K562 (cell line): ENCODE measurements at regions not wholly inside any gene's neighbourhood (a gene's known extent, or its start where the extent isn't known, plus 50 kb on each side); places are given as distances from the start of the nearest gene placed in this dataset.

Experiments
- ATAC-seq: fragments of 200-7000 bp; cut with Tn5 transposase; 3 replicates; pipeline ENCODE4 v1.9.1; 2020; ENCODE audit warnings: moderate library complexity
- BruUV-seq: library from RNA; stranded (reverse); fragments of 400-500 nt; replicated peaks from 2 replicates; lab custom pipeline; 2021; lab: Mats Ljungman, UMichigan
- CTCF ChIA-PET: fragments of 300-600 bp; formaldehyde crosslinking; extraction: SDS; loops from one replicate; lab custom pipeline; 2021; ENCODE audit warnings: low intra/inter-chr PET ratio; lab: Yijun Ruan, JAX
- POLR2A ChIA-PET: fragments of 300-600, 350-650 bp; sonication (Branson Sonifier 250); formaldehyde crosslinking; extraction: SDS; loops from one replicate; lab custom pipeline; 2021; ENCODE audit warnings: antibody characterized with exemption, inconsistent platforms; lab: Yijun Ruan, JAX
- DNase-seq, 4 experiments: peaks; one replicate each; pipeline versions ENCODE4 v3.0.0 to v3.0.0-alpha.2; 2011 to 2018; ENCODE audit warnings: low spot score in 3 of 4, mixed read lengths in 3 of 4; ENCODE audit errors: extremely low read depth in 1 of 4
- FAIRE-seq: peaks from 2 replicates; lab custom pipeline; 2011; peaks lifted over from hg19 to GRCh38; lab: Jason Lieb, UNC
- H2AFZ ChIP-seq: 2 replicates; pipeline ENCODE4 v1.6.0; 2011; ENCODE audit warnings: low read depth, low read length, control low read depth, inconsistent platforms
- H3K27ac ChIP-seq: fragments of 200-600 bp; 3 replicates; pipeline ENCODE4 v1.8.0; 2011; ENCODE audit warnings: low read depth, mild to moderate bottlenecking, control low read depth, inconsistent platforms, low read length, moderate library complexity, mixed read lengths; ENCODE audit errors: extremely low read depth
- H3K27me3 ChIP-seq, 2 experiments: fragments of 300-600 bp in 1 of 2; 2 replicates in 1 of 2; 3 replicates in 1 of 2; pipeline versions ENCODE4 v1.6.0 to v1.8.0; 2011; ENCODE audit warnings: inconsistent platforms in 2 of 2, low read length in 2 of 2, mild to moderate bottlenecking in 1 of 2, mixed read lengths in 1 of 2, moderate library complexity in 1 of 2; ENCODE audit not compliant: control insufficient read depth in 2 of 2, insufficient read depth in 2 of 2
- H3K36me3 ChIP-seq: fragments of 300-600 bp; 3 replicates; pipeline ENCODE4 v1.8.0; 2011; ENCODE audit warnings: mild to moderate bottlenecking, low read length, inconsistent platforms; ENCODE audit not compliant: control insufficient read depth, insufficient read depth
- H3K4me1 ChIP-seq, 2 experiments: fragments of 200-600 bp in 1 of 2; replicated peaks in 1 of 2; 2 replicates in 1 of 2; 3 replicates in 1 of 2; pipeline versions ENCODE4 v1.5.1 to v1.8.0; 2011; ENCODE audit warnings: inconsistent platforms in 2 of 2, low read length in 2 of 2, mild to moderate bottlenecking in 1 of 2, mixed read lengths in 1 of 2, moderate library complexity in 1 of 2; ENCODE audit not compliant: control insufficient read depth in 2 of 2, insufficient read depth in 2 of 2
- H3K4me2 ChIP-seq: 2 replicates; pipeline ENCODE4 v1.6.1; 2011; ENCODE audit warnings: low read length, control low read depth, inconsistent platforms, mixed read lengths; ENCODE audit not compliant: insufficient read depth
- H3K4me3 ChIP-seq: fragments of 200-600 bp; sonication (generic), shearing (Covaris generic); 2 replicates; pipeline ENCODE4 v1.5.1; 2016; ENCODE audit warnings: control low read depth, inconsistent platforms
- H3K79me2 ChIP-seq: fragments of 200-600 bp; 3 replicates; pipeline ENCODE4 v1.8.0; 2011; ENCODE audit warnings: low read length, inconsistent platforms; ENCODE audit not compliant: control insufficient read depth, insufficient read depth
- H3K9ac ChIP-seq, 2 experiments: 2 replicates each; pipeline versions ENCODE4 v1.6.0 to v1.6.1; 2011; ENCODE audit warnings: low read depth in 2 of 2, low read length in 2 of 2, control low read depth in 1 of 2, inconsistent platforms in 1 of 2, mild to moderate bottlenecking in 1 of 2, mixed read lengths in 1 of 2; ENCODE audit not compliant: insufficient read depth in 1 of 2
- H3K9me1 ChIP-seq: one replicate; pipeline ENCODE4 v1.6.0; 2011; ENCODE audit warnings: inconsistent platforms, mild to moderate bottlenecking, low read length, moderate library complexity; ENCODE audit not compliant: control insufficient read depth, insufficient read depth
- H3K9me3 ChIP-seq: replicated peaks from 2 replicates; pipeline ENCODE4 v1.5.1; 2011; ENCODE audit warnings: low read depth, low read length, inconsistent platforms; ENCODE audit not compliant: control insufficient read depth, insufficient read depth
- H4K20me1 ChIP-seq: replicated peaks from 2 replicates; pipeline ENCODE4 v1.6.1; 2011; ENCODE audit warnings: low read length, inconsistent platforms, mixed read lengths; ENCODE audit not compliant: control insufficient read depth, insufficient read depth
- C11orf30 ChIP-seq: fragments of 450-650 bp; IDR thresholded peaks from 2 replicates; pipeline ENCODE4 v1.6.1; 2016; ENCODE audit warnings: low read depth, mild to moderate bottlenecking
- HNRNPUL1 ChIP-seq: fragments of 200-400 bp; formaldehyde crosslinking; IDR thresholded peaks from 2 replicates; pipeline ENCODE4 v1.6.1; 2017; ENCODE audit warnings: low read length
- MAFG ChIP-seq: fragments of 450-650 bp; conservative IDR thresholded peaks from 2 replicates; pipeline ENCODE4 v1.6.1; 2016; ENCODE audit warnings: missing genetic modification characterization, missing compliant biosample characterization
- MAFK ChIP-seq: IDR thresholded peaks from 2 replicates; pipeline ENCODE4 v1.6.1; 2011; ENCODE audit warnings: low read length, improper control_type of control experiment
- MCM2 ChIP-seq: fragments of 450-650 bp; IDR thresholded peaks from 2 replicates; pipeline ENCODE4 v1.6.1; 2017; ENCODE audit warnings: low read depth, mild to moderate bottlenecking
- SMAD3 ChIP-seq: fragments of 450-650 bp; formaldehyde crosslinking; conservative IDR thresholded peaks from 2 replicates; pipeline ENCODE4 v1.4.0; 2020; ENCODE audit warnings: mild to moderate bottlenecking
- SRSF9 ChIP-seq: fragments of 200-400 bp; formaldehyde crosslinking; IDR thresholded peaks from 2 replicates; pipeline ENCODE4 v1.6.1; 2017; ENCODE audit warnings: low read depth, low read length, borderline replicate concordance
- TCFL5 ChIP-seq: fragments of 250-450 bp; sonication (Bioruptor Pico); conservative IDR thresholded peaks from 2 replicates; pipeline ENCODE4 v1.6.1; 2021; ENCODE audit warnings: mild to moderate bottlenecking, moderate library complexity, matching md5 sums
- ZNF316 ChIP-seq: fragments of 450-650 bp; IDR thresholded peaks from 2 replicates; pipeline ENCODE4 v1.6.1; 2016
- ZNF668 ChIP-seq: fragments of 250-450 bp; sonication (Bioruptor Pico); IDR thresholded peaks from 2 replicates; pipeline ENCODE4 v1.8.0; 2022; ENCODE audit warnings: mild to moderate bottlenecking, inconsistent platforms
- ZNF79 ChIP-seq: fragments of 250-450 bp; sonication (Bioruptor Pico); IDR thresholded peaks from 2 replicates; pipeline ENCODE4 v1.4.0; 2020; ENCODE audit warnings: low read depth, mild to moderate bottlenecking, moderate library complexity
- WGBS: fragments of 100-300 bp; shearing (Covaris generic); methylation state at CpG from one replicate; pipeline ENCODE4 v1.1.6; 2016; ENCODE audit warnings: low coverage, mixed read lengths; ENCODE audit not compliant: insufficient coverage; ENCODE audit errors: missing lambda C conversion rate; 5-methylcytosine and 5-hydroxymethylcytosine counted together
- in situ Hi-C: fragments of 300-500 bp; cut with MboI; formaldehyde crosslinking; loops from 4 replicates; pipeline ENCODE4 v1.15.0; 2018; ENCODE audit warnings: inconsistent platforms, mixed read lengths
- intact Hi-C: fragments of 100-400 bp; cut with micrococcal nuclease; formaldehyde crosslinking; loops from 2 replicates; pipeline ENCODE4 v1.14.2; 2022
- TF ChIP-seq, protein P1 (sequence below): fragments of 200-800 bp; sonication (Bioruptor generic); IDR thresholded peaks from 2 replicates; pipeline ENCODE4 v1.6.1; 2017; ENCODE audit warnings: missing genetic modification characterization, missing compliant biosample characterization
- TF ChIP-seq, protein P2 (sequence below): fragments of 250-450 bp; sonication (Bioruptor Pico); IDR thresholded peaks from 2 replicates; pipeline ENCODE4 v1.4.0; 2020; ENCODE audit warnings: mild to moderate bottlenecking
- TF ChIP-seq, protein P3 (sequence below), 3 experiments: fragments of 200-800 bp in 1 of 3; fragments of 250-450 bp in 1 of 3; fragments of 450-650 bp in 1 of 3; sonication (Bioruptor Pico) in 1 of 3; sonication (Bioruptor generic) in 1 of 3; formaldehyde crosslinking in 1 of 3; IDR thresholded peaks; 2 replicates each; pipeline versions ENCODE4 v1.6.1 to v1.8.0; 2016 to 2022; ENCODE audit warnings: mild to moderate bottlenecking in 2 of 3, missing genetic modification characterization in 2 of 3, missing compliant biosample characterization in 1 of 3, moderate library complexity in 1 of 3
- TF ChIP-seq, protein P4 (sequence below): sonication (generic); formaldehyde crosslinking; IDR thresholded peaks from 2 replicates; pipeline ENCODE4 v1.4.0; 2020; ENCODE audit warnings: mild to moderate bottlenecking, missing genetic modification reagents

DNA sequence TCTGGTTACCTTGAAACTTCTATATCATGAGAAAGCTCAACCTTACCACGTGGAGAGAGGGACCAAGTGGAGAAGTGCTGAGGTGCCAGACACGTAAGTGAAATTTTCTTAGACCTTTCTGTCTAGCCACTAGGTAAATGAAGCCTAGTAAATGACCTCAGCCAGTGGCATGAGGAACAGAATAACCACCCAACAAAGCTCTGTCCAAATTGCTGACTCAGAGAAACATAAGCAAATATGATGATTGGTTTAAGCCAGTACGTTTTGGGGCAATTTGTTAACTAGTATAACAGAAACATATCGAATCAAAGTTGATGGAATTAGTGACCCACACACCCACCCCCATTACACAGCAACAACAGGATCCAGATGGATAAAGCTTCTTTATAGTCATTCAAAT, 75.2 kb upstream of the MAX start:
- POLR2A ChIA-PET, result interaction anchor here (0.6 kb wide), 1 partner anchor 14 kb away, joined by 3 read pairs; no protein-coding TSS in a partner anchor
- Histone ChIP-seq H3K4me2 (no peak overlapping the region), H3K79me2 (no peaks in the 10 kb centered on the region), H3K4me1 (peaks cover 0 to 7% of the 10 kb centered on the region in 2 experiments; a peak in 2 of 5 replicates), H3K9me1 (no peaks in the 10 kb centered on the region), H2AFZ (no peak overlapping the region), H3K9me3 (no peaks in the 10 kb centered on the region), H3K27me3 (peaks cover 3 to 8% of the 10 kb centered on the region in 2 experiments; a peak in 2 of 5 replicates), H4K20me1 (no peaks in the 10 kb centered on the region), H3K27ac (no peak overlapping the region), H3K9ac (no peak overlapping the region), H3K36me3 (no peaks in the 10 kb centered on the region), H3K4me3 (no peak overlapping the region)
- in situ Hi-C loops, result no loop called here
- ATAC-seq (no peak), DNase-seq (no peak), FAIRE-seq (no peak)
- no TSS peak for BruUV-seq
- intact Hi-C loops, result no loop called here
- CTCF ChIA-PET, result no interaction called here
- WGBS, result 9% methylated on average over 4 of the region's 4 CpGs
- no peak for TF ChIP-seq SRSF9
- no peak for TF ChIP-seq TCFL5 (CRISPR knock-in tag)
- peak; percentile 91 for TF ChIP-seq C11orf30
- no peak for TF ChIP-seq MCM2
- TF ChIP-seq, protein P1, sequence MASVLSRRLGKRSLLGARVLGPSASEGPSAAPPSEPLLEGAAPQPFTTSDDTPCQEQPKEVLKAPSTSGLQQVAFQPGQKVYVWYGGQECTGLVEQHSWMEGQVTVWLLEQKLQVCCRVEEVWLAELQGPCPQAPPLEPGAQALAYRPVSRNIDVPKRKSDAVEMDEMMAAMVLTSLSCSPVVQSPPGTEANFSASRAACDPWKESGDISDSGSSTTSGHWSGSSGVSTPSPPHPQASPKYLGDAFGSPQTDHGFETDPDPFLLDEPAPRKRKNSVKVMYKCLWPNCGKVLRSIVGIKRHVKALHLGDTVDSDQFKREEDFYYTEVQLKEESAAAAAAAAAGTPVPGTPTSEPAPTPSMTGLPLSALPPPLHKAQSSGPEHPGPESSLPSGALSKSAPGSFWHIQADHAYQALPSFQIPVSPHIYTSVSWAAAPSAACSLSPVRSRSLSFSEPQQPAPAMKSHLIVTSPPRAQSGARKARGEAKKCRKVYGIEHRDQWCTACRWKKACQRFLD (CRISPR knock-in tag), result no peak
- no peak for TF ChIP-seq SMAD3 (CRISPR knock-in tag)
- no peak for TF ChIP-seq ZNF668 (CRISPR knock-in tag)
- TF ChIP-seq, protein P2, sequence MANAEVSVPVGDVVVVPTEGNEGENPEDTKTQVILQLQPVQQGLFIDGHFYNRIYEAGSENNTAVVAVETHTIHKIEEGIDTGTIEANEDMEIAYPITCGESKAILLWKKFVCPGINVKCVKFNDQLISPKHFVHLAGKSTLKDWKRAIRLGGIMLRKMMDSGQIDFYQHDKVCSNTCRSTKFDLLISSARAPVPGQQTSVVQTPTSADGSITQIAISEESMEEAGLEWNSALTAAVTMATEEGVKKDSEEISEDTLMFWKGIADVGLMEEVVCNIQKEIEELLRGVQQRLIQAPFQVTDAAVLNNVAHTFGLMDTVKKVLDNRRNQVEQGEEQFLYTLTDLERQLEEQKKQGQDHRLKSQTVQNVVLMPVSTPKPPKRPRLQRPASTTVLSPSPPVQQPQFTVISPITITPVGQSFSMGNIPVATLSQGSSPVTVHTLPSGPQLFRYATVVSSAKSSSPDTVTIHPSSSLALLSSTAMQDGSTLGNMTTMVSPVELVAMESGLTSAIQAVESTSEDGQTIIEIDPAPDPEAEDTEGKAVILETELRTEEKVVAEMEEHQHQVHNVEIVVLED (CRISPR knock-in tag), result no peak
- TF ChIP-seq MAFG (tag), result peak; percentile 84
- TF ChIP-seq, protein P3, sequence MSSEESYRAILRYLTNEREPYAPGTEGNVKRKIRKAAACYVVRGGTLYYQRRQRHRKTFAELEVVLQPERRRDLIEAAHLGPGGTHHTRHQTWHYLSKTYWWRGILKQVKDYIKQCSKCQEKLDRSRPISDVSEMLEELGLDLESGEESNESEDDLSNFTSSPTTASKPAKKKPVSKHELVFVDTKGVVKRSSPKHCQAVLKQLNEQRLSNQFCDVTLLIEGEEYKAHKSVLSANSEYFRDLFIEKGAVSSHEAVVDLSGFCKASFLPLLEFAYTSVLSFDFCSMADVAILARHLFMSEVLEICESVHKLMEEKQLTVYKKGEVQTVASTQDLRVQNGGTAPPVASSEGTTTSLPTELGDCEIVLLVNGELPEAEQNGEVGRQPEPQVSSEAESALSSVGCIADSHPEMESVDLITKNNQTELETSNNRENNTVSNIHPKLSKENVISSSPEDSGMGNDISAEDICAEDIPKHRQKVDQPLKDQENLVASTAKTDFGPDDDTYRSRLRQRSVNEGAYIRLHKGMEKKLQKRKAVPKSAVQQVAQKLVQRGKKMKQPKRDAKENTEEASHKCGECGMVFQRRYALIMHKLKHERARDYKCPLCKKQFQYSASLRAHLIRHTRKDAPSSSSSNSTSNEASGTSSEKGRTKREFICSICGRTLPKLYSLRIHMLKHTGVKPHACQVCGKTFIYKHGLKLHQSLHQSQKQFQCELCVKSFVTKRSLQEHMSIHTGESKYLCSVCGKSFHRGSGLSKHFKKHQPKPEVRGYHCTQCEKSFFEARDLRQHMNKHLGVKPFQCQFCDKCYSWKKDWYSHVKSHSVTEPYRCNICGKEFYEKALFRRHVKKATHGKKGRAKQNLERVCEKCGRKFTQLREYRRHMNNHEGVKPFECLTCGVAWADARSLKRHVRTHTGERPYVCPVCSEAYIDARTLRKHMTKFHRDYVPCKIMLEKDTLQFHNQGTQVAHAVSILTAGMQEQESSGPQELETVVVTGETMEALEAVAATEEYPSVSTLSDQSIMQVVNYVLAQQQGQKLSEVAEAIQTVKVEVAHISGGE (CRISPR knock-in tag; IDR thresholded peaks at IDR 0.05), result no peak
- peak; percentile 94 for TF ChIP-seq ZNF316
- TF ChIP-seq, protein P4, sequence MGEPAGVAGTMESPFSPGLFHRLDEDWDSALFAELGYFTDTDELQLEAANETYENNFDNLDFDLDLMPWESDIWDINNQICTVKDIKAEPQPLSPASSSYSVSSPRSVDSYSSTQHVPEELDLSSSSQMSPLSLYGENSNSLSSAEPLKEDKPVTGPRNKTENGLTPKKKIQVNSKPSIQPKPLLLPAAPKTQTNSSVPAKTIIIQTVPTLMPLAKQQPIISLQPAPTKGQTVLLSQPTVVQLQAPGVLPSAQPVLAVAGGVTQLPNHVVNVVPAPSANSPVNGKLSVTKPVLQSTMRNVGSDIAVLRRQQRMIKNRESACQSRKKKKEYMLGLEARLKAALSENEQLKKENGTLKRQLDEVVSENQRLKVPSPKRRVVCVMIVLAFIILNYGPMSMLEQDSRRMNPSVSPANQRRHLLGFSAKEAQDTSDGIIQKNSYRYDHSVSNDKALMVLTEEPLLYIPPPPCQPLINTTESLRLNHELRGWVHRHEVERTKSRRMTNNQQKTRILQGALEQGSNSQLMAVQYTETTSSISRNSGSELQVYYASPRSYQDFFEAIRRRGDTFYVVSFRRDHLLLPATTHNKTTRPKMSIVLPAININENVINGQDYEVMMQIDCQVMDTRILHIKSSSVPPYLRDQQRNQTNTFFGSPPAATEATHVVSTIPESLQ (CRISPR knock-in tag), result no peak
- TF ChIP-seq ZNF79 (CRISPR knock-in tag), result no peak
- peak; percentile 89 for TF ChIP-seq MAFK
- TF ChIP-seq HNRNPUL1, result no peak
